ENCODE measurements at regions not wholly inside any gene's neighbourhood (a gene's known extent, or its start where the extent isn't known, plus 50 kb on each side); places are given as distances from the start of the nearest gene placed in this dataset.
"Not testable (repeated sequence)": the region's sequence is repeated elsewhere in the genome, so short reads cannot be mapped to it uniquely, and the experiment has no call there.

DNA sequence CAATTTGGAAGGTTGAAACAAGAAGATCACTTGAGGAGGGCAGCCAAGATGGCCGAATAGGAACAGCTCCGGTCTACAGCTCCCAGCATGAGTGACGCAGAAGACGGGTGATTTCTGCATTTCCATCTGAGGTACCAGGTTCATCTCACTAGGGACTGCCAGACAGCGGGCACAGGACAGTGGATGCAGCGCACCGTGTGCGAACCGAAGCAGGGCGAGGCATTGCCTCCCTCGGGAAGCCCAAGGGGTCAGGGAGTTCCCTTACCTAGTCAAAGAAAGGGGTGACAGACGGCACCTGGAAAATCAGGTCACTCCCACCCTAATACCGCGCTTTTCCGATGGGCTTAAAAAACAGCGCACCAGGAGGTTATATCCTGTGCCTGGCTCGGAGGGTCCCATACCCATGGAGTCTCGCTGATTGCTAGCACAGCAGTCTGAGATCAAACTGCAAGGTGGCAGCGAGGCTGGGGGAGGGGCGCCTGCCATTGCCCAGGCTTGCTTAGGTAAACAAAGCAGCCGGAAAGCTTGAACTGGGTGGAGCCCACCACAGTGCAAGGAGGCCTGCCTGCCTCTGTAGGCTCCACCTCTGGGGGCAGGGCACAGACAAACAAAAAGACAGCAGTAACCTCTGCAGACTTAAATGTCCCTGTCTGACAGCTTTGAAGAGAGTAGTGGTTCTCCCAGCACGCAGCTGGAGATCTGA is 430.4 kb upstream of the RGMB start:
- not testable (repeated sequence) for TF ChIP-seq RXRA (IDR thresholded peaks at IDR 0.05); TAF1 (conservative IDR thresholded peaks at IDR 0.05); YY1 (IDR thresholded peaks at IDR 0.05); NR2F2 (IDR thresholded peaks at IDR 0.05); GABPA (IDR thresholded peaks at IDR 0.05 in 1 of 2, conservative IDR thresholded peaks at IDR 0.05 in 1 of 2); RAD21 (IDR thresholded peaks at IDR 0.05); EGR1 (IDR thresholded peaks at IDR 0.05; ENCODE audit: low read depth in 2 of 2); HNF4G (IDR thresholded peaks at IDR 0.05); JUND (IDR thresholded peaks at IDR 0.05); FOXA1 (IDR thresholded peaks at IDR 0.05)
- TF ChIP-seq, protein P1, sequence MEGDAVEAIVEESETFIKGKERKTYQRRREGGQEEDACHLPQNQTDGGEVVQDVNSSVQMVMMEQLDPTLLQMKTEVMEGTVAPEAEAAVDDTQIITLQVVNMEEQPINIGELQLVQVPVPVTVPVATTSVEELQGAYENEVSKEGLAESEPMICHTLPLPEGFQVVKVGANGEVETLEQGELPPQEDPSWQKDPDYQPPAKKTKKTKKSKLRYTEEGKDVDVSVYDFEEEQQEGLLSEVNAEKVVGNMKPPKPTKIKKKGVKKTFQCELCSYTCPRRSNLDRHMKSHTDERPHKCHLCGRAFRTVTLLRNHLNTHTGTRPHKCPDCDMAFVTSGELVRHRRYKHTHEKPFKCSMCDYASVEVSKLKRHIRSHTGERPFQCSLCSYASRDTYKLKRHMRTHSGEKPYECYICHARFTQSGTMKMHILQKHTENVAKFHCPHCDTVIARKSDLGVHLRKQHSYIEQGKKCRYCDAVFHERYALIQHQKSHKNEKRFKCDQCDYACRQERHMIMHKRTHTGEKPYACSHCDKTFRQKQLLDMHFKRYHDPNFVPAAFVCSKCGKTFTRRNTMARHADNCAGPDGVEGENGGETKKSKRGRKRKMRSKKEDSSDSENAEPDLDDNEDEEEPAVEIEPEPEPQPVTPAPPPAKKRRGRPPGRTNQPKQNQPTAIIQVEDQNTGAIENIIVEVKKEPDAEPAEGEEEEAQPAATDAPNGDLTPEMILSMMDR (IDR thresholded peaks at IDR 0.05; ENCODE audit: low read depth, low read length, missing input control), result not testable (repeated sequence)
- TF ChIP-seq, protein P2, sequence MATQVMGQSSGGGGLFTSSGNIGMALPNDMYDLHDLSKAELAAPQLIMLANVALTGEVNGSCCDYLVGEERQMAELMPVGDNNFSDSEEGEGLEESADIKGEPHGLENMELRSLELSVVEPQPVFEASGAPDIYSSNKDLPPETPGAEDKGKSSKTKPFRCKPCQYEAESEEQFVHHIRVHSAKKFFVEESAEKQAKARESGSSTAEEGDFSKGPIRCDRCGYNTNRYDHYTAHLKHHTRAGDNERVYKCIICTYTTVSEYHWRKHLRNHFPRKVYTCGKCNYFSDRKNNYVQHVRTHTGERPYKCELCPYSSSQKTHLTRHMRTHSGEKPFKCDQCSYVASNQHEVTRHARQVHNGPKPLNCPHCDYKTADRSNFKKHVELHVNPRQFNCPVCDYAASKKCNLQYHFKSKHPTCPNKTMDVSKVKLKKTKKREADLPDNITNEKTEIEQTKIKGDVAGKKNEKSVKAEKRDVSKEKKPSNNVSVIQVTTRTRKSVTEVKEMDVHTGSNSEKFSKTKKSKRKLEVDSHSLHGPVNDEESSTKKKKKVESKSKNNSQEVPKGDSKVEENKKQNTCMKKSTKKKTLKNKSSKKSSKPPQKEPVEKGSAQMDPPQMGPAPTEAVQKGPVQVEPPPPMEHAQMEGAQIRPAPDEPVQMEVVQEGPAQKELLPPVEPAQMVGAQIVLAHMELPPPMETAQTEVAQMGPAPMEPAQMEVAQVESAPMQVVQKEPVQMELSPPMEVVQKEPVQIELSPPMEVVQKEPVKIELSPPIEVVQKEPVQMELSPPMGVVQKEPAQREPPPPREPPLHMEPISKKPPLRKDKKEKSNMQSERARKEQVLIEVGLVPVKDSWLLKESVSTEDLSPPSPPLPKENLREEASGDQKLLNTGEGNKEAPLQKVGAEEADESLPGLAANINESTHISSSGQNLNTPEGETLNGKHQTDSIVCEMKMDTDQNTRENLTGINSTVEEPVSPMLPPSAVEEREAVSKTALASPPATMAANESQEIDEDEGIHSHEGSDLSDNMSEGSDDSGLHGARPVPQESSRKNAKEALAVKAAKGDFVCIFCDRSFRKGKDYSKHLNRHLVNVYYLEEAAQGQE (IDR thresholded peaks at IDR 0.05), result not testable (repeated sequence)
- TF ChIP-seq, protein P3, sequence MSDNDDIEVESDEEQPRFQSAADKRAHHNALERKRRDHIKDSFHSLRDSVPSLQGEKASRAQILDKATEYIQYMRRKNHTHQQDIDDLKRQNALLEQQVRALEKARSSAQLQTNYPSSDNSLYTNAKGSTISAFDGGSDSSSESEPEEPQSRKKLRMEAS (IDR thresholded peaks at IDR 0.05), result not testable (repeated sequence)
- TF ChIP-seq, protein P4, sequence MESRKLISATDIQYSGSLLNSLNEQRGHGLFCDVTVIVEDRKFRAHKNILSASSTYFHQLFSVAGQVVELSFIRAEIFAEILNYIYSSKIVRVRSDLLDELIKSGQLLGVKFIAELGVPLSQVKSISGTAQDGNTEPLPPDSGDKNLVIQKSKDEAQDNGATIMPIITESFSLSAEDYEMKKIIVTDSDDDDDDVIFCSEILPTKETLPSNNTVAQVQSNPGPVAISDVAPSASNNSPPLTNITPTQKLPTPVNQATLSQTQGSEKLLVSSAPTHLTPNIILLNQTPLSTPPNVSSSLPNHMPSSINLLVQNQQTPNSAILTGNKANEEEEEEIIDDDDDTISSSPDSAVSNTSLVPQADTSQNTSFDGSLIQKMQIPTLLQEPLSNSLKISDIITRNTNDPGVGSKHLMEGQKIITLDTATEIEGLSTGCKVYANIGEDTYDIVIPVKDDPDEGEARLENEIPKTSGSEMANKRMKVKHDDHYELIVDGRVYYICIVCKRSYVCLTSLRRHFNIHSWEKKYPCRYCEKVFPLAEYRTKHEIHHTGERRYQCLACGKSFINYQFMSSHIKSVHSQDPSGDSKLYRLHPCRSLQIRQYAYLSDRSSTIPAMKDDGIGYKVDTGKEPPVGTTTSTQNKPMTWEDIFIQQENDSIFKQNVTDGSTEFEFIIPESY (IDR thresholded peaks at IDR 0.05), result not testable (repeated sequence)

All from liver (tissue), 3 donors.